ENCODE measurements at regions not wholly inside any gene's neighbourhood (a gene's known extent, or its start where the extent isn't known, plus 50 kb on each side); places are given as distances from the start of the nearest gene placed in this dataset.

DNA sequence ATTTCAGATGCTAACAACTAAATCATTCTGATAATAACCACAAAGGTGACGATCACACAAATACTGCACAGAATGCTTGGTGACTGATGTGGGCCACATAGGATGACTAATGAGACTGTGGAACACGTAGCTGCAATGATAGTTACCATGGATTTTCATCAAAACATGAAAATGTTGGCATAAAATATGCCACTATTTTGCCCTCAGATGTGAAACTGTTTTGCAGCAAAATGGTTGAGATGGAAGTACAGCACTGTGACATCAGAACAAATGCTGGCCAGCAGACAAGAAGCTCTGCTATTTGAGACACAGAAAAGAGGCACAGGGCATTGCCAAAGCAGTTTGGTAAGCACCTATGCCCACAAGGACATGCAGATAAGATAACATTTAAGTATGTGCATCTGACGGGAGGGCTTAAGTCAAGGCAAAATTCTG is 83.8 kb downstream of the NIBAN1 start:
- TF ChIP-seq, protein P1, sequence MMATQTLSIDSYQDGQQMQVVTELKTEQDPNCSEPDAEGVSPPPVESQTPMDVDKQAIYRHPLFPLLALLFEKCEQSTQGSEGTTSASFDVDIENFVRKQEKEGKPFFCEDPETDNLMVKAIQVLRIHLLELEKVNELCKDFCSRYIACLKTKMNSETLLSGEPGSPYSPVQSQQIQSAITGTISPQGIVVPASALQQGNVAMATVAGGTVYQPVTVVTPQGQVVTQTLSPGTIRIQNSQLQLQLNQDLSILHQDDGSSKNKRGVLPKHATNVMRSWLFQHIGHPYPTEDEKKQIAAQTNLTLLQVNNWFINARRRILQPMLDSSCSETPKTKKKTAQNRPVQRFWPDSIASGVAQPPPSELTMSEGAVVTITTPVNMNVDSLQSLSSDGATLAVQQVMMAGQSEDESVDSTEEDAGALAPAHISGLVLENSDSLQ (IDR thresholded peaks at IDR 0.05) = no peak
- TF ChIP-seq FOXA1 (IDR thresholded peaks at IDR 0.05) = no peak

Data from HEK293T (cell line).